Mesendoderm (in vitro differentiated cells): ENCODE measurements at regions not wholly inside any gene's neighbourhood (a gene's known extent, or its start where the extent isn't known, plus 50 kb on each side); places are given as distances from the start of the nearest gene placed in this dataset.

Experiments used
- DNase-seq: peaks from one replicate; pipeline ENCODE4 v3.0.0; 2013
- H2AK5ac ChIP-seq: 2 replicates; pipeline ENCODE4 v1.6.1; 2013; ENCODE audit warnings: low read length, inconsistent platforms
- H2BK120ac ChIP-seq: 2 replicates; pipeline ENCODE4 v1.6.1; 2013; ENCODE audit warnings: low read depth, mild to moderate bottlenecking, low read length, moderate library complexity, mixed read lengths
- H2BK15ac ChIP-seq: replicated peaks from 2 replicates; pipeline ENCODE4 v1.6.1; 2013; ENCODE audit warnings: low read depth, mild to moderate bottlenecking, moderate library complexity
- H2BK5ac ChIP-seq: 2 replicates; pipeline ENCODE4 v1.6.1; 2013; ENCODE audit warnings: low read length, inconsistent platforms
- H3K18ac ChIP-seq: 2 replicates; pipeline ENCODE4 v1.6.1; 2013; ENCODE audit warnings: mild to moderate bottlenecking, low read length, mixed read lengths
- H3K23ac ChIP-seq: one replicate; pipeline ENCODE4 v1.6.1; 2013; ENCODE audit warnings: low read length
- H3K27ac ChIP-seq: 2 replicates; pipeline ENCODE4 v1.5.1; 2013; ENCODE audit warnings: low read depth, mild to moderate bottlenecking, inconsistent platforms, low read length, moderate library complexity
- H3K27me3 ChIP-seq: 2 replicates; pipeline ENCODE4 v1.6.1; 2013; ENCODE audit warnings: low read length, control low read depth, mild to moderate bottlenecking, inconsistent platforms; ENCODE audit not compliant: insufficient read depth, poor library complexity
- H3K36me3 ChIP-seq: 2 replicates; pipeline ENCODE4 v1.6.1; 2013; ENCODE audit warnings: low read length, inconsistent platforms; ENCODE audit not compliant: control insufficient read depth, insufficient read depth
- H3K4ac ChIP-seq: one replicate; pipeline ENCODE4 v1.6.1; 2013; ENCODE audit warnings: low read depth, mild to moderate bottlenecking, low read length, moderate library complexity
- H3K4me1 ChIP-seq: 2 replicates; pipeline ENCODE4 v1.6.1; 2013; ENCODE audit warnings: low read depth, low read length, inconsistent platforms; ENCODE audit not compliant: control insufficient read depth
- H3K4me2 ChIP-seq: 2 replicates; pipeline ENCODE4 v1.6.1; 2013; ENCODE audit warnings: low read length
- H3K4me3 ChIP-seq: 2 replicates; pipeline ENCODE4 v1.5.1; 2013; ENCODE audit warnings: mild to moderate bottlenecking, low read length
- H3K56ac ChIP-seq: one replicate; pipeline ENCODE4 v1.6.1; 2013; ENCODE audit warnings: low read length
- H3K79me1 ChIP-seq: 2 replicates; pipeline ENCODE4 v1.6.1; 2013; ENCODE audit warnings: low read length, inconsistent platforms
- H3K79me2 ChIP-seq: 2 replicates; pipeline ENCODE4 v1.6.1; 2013; ENCODE audit warnings: mild to moderate bottlenecking, low read length; ENCODE audit not compliant: control insufficient read depth, insufficient read depth
- H3K9ac ChIP-seq: 2 replicates; pipeline ENCODE4 v1.6.1; 2013; ENCODE audit warnings: low read length, inconsistent platforms
- H4K5ac ChIP-seq: one replicate; pipeline ENCODE4 v1.6.1; 2013; ENCODE audit warnings: low read length
- H4K8ac ChIP-seq: one replicate; pipeline ENCODE4 v1.6.1; 2013; ENCODE audit warnings: low read depth, mild to moderate bottlenecking, control low read depth, low read length, moderate library complexity
- WGBS: extraction: QIAGEN DNeasy Blood & Tissue Kit; methylation state at CpG from one replicate; pipeline ENCODE4 v1.1.7; 2013; ENCODE audit warnings: low lambda C conversion rate, missing lambda C conversion rate; ENCODE audit not compliant: insufficient coverage; ENCODE audit errors: extremely low coverage; 5-methylcytosine and 5-hydroxymethylcytosine counted together

DNA sequence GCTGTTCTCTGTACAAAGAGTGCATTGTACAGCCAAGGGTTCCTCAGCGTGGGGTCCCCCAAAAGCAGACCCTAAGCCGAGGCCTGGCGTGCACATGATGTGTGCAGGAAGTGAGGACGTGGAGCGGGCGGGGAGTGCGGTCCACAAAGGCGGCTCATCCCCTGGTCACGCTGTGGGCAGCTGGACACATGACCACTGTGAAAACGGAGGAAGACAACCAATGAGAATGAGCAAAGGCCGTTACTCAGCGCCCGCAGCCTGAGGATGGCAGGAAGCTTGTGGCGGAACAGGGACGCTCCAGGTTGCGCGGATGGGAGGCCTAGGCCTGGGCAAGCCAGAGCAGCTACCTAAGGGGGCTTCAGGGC lies 1263.7 kb downstream of the BRD1 start:
- no peaks in the 10 kb centered on the region for H3K27me3 ChIP-seq
- H4K8ac ChIP-seq = no peak overlapping the region

DNA sequence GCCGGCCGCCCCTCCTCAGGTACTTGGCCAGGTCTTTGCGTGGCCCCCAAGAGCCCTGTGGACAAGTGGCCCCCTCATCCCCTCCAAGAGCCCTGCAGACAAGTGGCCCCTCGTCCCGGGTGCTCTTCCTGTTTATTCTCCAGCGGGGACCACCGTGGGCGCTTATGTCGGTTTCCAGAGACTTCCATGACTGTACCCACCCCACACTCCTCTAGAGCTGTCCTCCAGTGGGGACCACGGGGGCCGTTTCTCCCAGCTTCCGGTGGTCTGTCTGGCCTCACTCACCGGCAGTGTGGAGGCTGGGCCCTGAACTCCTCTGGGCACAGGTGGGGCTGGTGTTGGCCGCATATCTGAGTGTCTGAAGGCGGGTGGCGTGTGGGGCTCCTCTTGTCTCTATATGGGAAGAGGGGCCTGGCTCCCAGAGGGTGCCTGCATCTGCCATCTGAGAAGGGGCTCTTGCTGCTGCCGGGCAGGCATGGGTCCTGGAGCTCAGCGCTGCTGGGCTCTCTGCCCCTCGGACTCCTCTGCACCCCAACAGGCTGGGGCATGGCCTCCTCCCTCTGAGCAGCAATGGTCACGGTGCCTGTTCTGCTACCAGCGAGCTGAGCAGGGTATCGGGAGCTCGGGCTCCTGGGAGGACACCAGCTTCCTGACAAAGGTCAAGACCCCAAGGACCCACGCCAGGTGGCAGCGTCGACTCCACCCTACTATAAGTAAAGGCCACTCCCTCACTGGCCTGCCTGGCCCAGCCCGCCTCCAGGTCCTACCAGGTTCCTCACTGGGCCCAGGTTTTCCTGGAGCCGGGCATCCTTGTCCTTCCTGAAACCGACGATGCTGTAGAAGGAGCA lies 1264.3 kb downstream of the BRD1 start:
- H3K56ac ChIP-seq = no peak overlapping the region
- no peak overlapping the region for H2AK5ac ChIP-seq
- no peak overlapping the region for H4K5ac ChIP-seq
- DNase-seq = no peak
- no peak overlapping the region for H3K4me2 ChIP-seq
- H2BK120ac ChIP-seq = no peak overlapping the region
- H3K9ac ChIP-seq = no peak overlapping the region
- H3K79me2 ChIP-seq = no peaks in the 10 kb centered on the region
- no peak overlapping the region for H2BK15ac ChIP-seq
- no peak overlapping the region for H2BK5ac ChIP-seq
- no peaks in the 10 kb centered on the region for H3K79me1 ChIP-seq
- no peaks in the 10 kb centered on the region for H3K36me3 ChIP-seq
- no peaks in the 10 kb centered on the region for H3K27me3 ChIP-seq
- H3K23ac ChIP-seq = no peak overlapping the region
- H3K4ac ChIP-seq = no peak overlapping the region
- no peak overlapping the region for H3K27ac ChIP-seq
- no peak overlapping the region for H3K18ac ChIP-seq
- no peak overlapping the region for H4K8ac ChIP-seq
- H3K4me1 ChIP-seq = no peaks in the 10 kb centered on the region
- no CpG with 5 or more reads among the region's 30 CpGs for WGBS
- no peak overlapping the region for H3K4me3 ChIP-seq

More for the DNA sequence above, 1263.7 kb downstream of the BRD1 start:
- Histone ChIP-seq H2BK5ac (no peak overlapping the region), H3K36me3 (no peaks in the 10 kb centered on the region), H3K4me3 (no peak overlapping the region), H3K23ac (no peak overlapping the region), H3K4me2 (no peak overlapping the region), H3K56ac (no peak overlapping the region), H2AK5ac (no peak overlapping the region), H3K9ac (no peak overlapping the region), H3K79me1 (no peaks in the 10 kb centered on the region), H2BK15ac (no peak overlapping the region), H3K4me1 (no peaks in the 10 kb centered on the region), H2BK120ac (no peak overlapping the region), H3K27ac (no peak overlapping the region), H3K79me2 (no peaks in the 10 kb centered on the region), H3K18ac (no peak overlapping the region), H4K5ac (no peak overlapping the region), H3K4ac (no peak overlapping the region)
- DNase-seq = no peak
- WGBS = no CpG with 5 or more reads among the region's 17 CpGs

DNA sequence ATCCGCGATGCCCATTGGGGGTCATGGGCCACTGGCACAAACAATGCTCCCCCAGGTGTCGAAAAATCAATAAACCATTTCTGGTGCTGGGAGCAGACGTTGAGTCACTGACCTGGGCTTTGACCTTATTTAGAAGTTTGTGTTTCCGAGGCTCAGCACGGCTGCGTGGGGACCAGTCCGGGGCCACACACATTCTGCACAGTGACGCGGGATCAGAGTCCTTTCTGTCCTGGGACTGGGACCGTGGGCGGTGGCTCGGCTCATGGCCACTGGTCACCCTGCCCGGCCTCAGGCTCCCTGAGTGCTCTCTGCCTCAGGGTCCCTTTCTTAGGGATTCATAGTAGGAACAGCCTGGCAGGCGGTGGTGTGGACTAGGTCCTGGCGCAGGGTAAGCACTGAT lies 1266.0 kb downstream of the BRD1 start:
- H3K4me3 ChIP-seq = no peak overlapping the region
- H3K27me3 ChIP-seq = no peaks in the 10 kb centered on the region
- no peaks in the 10 kb centered on the region for H3K79me1 ChIP-seq
- H3K4ac ChIP-seq = no peak overlapping the region
- no peak overlapping the region for H3K18ac ChIP-seq
- DNase-seq = no peak
- H3K36me3 ChIP-seq = no peaks in the 10 kb centered on the region
- no peak overlapping the region for H4K8ac ChIP-seq
- no peak overlapping the region for H3K56ac ChIP-seq
- no peak overlapping the region for H3K27ac ChIP-seq
- whole genome bisulfite sequencing = no CpG with 5 or more reads among the region's 16 CpGs
- H2BK15ac ChIP-seq = no peak overlapping the region
- no peak overlapping the region for H2AK5ac ChIP-seq
- no peaks in the 10 kb centered on the region for H3K4me1 ChIP-seq
- H3K23ac ChIP-seq = no peak overlapping the region
- H3K4me2 ChIP-seq = no peak overlapping the region
- H3K79me2 ChIP-seq = no peaks in the 10 kb centered on the region
- no peak overlapping the region for H3K9ac ChIP-seq
- no peak overlapping the region for H2BK5ac ChIP-seq
- no peak overlapping the region for H4K5ac ChIP-seq
- H2BK120ac ChIP-seq = no peak overlapping the region

DNA sequence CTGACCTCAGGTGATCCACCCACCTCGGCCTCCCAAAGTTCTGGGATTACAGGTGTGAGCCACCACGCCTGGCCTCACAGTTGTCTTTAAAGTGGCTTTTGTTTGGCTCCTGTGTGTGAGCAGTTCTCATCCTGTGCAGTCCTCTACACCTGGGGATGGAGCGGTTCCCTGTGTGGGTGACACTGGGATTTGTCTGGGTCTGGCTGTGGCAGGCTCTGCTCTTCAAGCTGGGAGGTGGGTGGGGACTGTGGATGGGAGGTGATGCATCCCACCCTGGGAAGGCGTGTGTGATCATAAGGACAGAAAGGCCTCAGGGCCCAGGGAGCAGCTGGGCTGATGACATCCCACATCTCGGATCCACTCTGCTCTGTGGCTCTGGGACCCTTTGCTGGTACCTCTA lies 1266.8 kb downstream of the BRD1 start:
- no peaks in the 10 kb centered on the region for H3K27me3 ChIP-seq
- H3K79me2 ChIP-seq = no peaks in the 10 kb centered on the region
- H4K5ac ChIP-seq = no peak overlapping the region
- H3K4me1 ChIP-seq = no peaks in the 10 kb centered on the region
- DNase-seq = no peak
- no peak overlapping the region for H3K4me2 ChIP-seq
- no peak overlapping the region for H2BK15ac ChIP-seq
- no peak overlapping the region for H4K8ac ChIP-seq
- no peak overlapping the region for H3K9ac ChIP-seq
- no peak overlapping the region for H3K4me3 ChIP-seq
- no peak overlapping the region for H3K56ac ChIP-seq
- H3K23ac ChIP-seq = no peak overlapping the region
- H3K79me1 ChIP-seq = no peaks in the 10 kb centered on the region
- no peaks in the 10 kb centered on the region for H3K36me3 ChIP-seq
- no peak overlapping the region for H3K18ac ChIP-seq
- no peak overlapping the region for H3K27ac ChIP-seq
- no CpG with 5 or more reads among the region's 5 CpGs for WGBS
- no peak overlapping the region for H2BK5ac ChIP-seq
- H3K4ac ChIP-seq = no peak overlapping the region
- no peak overlapping the region for H2BK120ac ChIP-seq
- H2AK5ac ChIP-seq = no peak overlapping the region

DNA sequence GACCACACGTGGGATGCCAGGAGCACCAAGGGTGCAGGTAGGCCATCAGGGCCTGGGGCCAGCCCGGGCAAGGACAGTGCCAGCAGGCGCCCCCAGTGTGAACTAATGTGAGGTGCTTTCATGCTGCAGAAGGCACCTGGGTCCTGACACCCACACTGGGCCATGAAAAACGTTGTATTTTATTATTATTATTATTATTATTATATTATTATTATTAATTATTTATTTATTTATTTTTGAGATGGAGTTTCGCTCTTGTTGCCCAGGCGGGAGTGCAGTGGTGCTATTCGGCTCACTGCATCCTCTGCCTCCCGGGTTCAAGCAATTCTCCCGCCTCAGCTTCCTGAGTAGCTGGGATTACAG lies 1267.3 kb downstream of the BRD1 start:
- no peaks in the 10 kb centered on the region for H3K27me3 ChIP-seq
- no peak overlapping the region for H3K4ac ChIP-seq
- H2AK5ac ChIP-seq = no peak overlapping the region
- H3K9ac ChIP-seq = no peak overlapping the region
- no CpG with 5 or more reads among the region's 9 CpGs for WGBS
- no peaks in the 10 kb centered on the region for H3K4me1 ChIP-seq
- H3K23ac ChIP-seq = no peak overlapping the region
- no peak overlapping the region for H3K4me2 ChIP-seq
- no peak overlapping the region for H3K56ac ChIP-seq
- no peak for DNase-seq
- H3K18ac ChIP-seq = no peak overlapping the region
- no peak overlapping the region for H4K8ac ChIP-seq
- no peaks in the 10 kb centered on the region for H3K79me1 ChIP-seq
- no peaks in the 10 kb centered on the region for H3K36me3 ChIP-seq
- no peak overlapping the region for H3K27ac ChIP-seq
- H4K5ac ChIP-seq = no peak overlapping the region
- H2BK120ac ChIP-seq = no peak overlapping the region
- no peak overlapping the region for H2BK15ac ChIP-seq
- H3K4me3 ChIP-seq = no peak overlapping the region
- no peak overlapping the region for H2BK5ac ChIP-seq
- no peaks in the 10 kb centered on the region for H3K79me2 ChIP-seq
